HEK293 (cell line): ENCODE measurements at regions not wholly inside any gene's neighbourhood (a gene's known extent, or its start where the extent isn't known, plus 50 kb on each side); places are given as distances from the start of the nearest gene placed in this dataset.

ENCODE experiments used
- CTCF ChIA-PET: fragments of 350-600 bp; formaldehyde crosslinking; extraction: SDS; loops from one replicate; lab custom pipeline; 2021; ENCODE audit warnings: antibody characterized with exemption; lab: Yijun Ruan, JAX
- POLR2A ChIA-PET: fragments of 300-600 bp; formaldehyde crosslinking; extraction: SDS; loops from one replicate; lab custom pipeline; 2020; ENCODE audit warnings: antibody characterized with exemption, inconsistent platforms; lab: Yijun Ruan, JAX
- H3K27ac ChIP-seq: fragments of 200-500 bp; sonication (Bioruptor generic); 2 replicates; pipeline ENCODE4 v1.5.1; 2014; ENCODE audit warnings: low read depth, low read length, control low read depth, inconsistent platforms; ENCODE audit errors: extremely low read depth
- H3K36me3 ChIP-seq, 2 experiments: fragments of 200-500 bp in 1 of 2; sonication (Bioruptor generic) in 1 of 2; 1 replicate in 1 of 2; 2 replicates in 1 of 2; pipeline ENCODE4 v1.5.1; 2014 to 2017; ENCODE audit warnings: inconsistent platforms in 2 of 2, low read length in 2 of 2; ENCODE audit not compliant: control insufficient read depth in 2 of 2, insufficient read depth in 1 of 2
- H3K4me1 ChIP-seq: fragments of 200-500 bp; sonication (Bioruptor generic); 2 replicates; pipeline ENCODE4 v1.5.1; 2014; ENCODE audit warnings: mild to moderate bottlenecking, low read length, inconsistent platforms; ENCODE audit not compliant: control insufficient read depth, insufficient read depth
- H3K4me3 ChIP-seq: 2 replicates; pipeline ENCODE4 v1.5.1; 2011; ENCODE audit warnings: low read depth, mild to moderate bottlenecking, control low read depth, low read length, moderate library complexity
- H3K9me3 ChIP-seq: fragments of 200-500 bp; sonication (Bioruptor generic); 2 replicates; pipeline ENCODE4 v1.5.1; 2014; ENCODE audit warnings: low read depth, low read length, inconsistent platforms; ENCODE audit not compliant: control insufficient read depth, insufficient read depth
- GLIS1 ChIP-seq: fragments of 450-650 bp; formaldehyde crosslinking; IDR thresholded peaks from 2 replicates; pipeline ENCODE4 v1.5.1; 2016; ENCODE audit warnings: missing biosample characterization, missing genetic modification characterization
- HOXD13 ChIP-seq: sonication (generic); formaldehyde crosslinking; IDR thresholded peaks from 2 replicates; pipeline ENCODE4 v1.8.0; 2022; ENCODE audit warnings: missing genetic modification reagents, borderline replicate concordance
- IKZF3 ChIP-seq: fragments of 450-650 bp; IDR thresholded peaks from 2 replicates; pipeline ENCODE4 v1.5.0; 2018; ENCODE audit warnings: missing biosample characterization, mild to moderate bottlenecking, missing genetic modification characterization, moderate library complexity
- MZF1 ChIP-seq: fragments of 450-650 bp; formaldehyde crosslinking; IDR thresholded peaks from 2 replicates; pipeline ENCODE4 v1.5.1; 2017; ENCODE audit warnings: missing biosample characterization, missing genetic modification characterization, borderline replicate concordance
- PATZ1 ChIP-seq: fragments of 450-650 bp; formaldehyde crosslinking; IDR thresholded peaks from 2 replicates; pipeline ENCODE4 v1.5.1; 2016; ENCODE audit warnings: missing biosample characterization, missing genetic modification characterization
- SP7 ChIP-seq: fragments of 450-650 bp; formaldehyde crosslinking; IDR thresholded peaks from 2 replicates; pipeline ENCODE4 v1.5.1; 2016; ENCODE audit warnings: missing biosample characterization, missing genetic modification characterization
- YY1 ChIP-seq: fragments of 450-650 bp; formaldehyde crosslinking; IDR thresholded peaks from 2 replicates; pipeline ENCODE4 v1.5.1; 2018; ENCODE audit warnings: missing biosample characterization, missing genetic modification characterization
- ZBTB17 ChIP-seq: fragments of 450-650 bp; formaldehyde crosslinking; IDR thresholded peaks from 2 replicates; pipeline ENCODE4 v1.5.1; 2016; ENCODE audit warnings: missing biosample characterization, missing genetic modification characterization
- ZBTB7A ChIP-seq: fragments of 450-650 bp; formaldehyde crosslinking; IDR thresholded peaks from 2 replicates; pipeline ENCODE4 v1.5.1; 2016; ENCODE audit warnings: low read depth, missing biosample characterization, missing genetic modification characterization
- ZNF174 ChIP-seq: fragments of 450-650 bp; formaldehyde crosslinking; IDR thresholded peaks from 2 replicates; pipeline ENCODE4 v1.5.0; 2017; ENCODE audit warnings: missing biosample characterization, mild to moderate bottlenecking, missing genetic modification characterization
- ZNF248 ChIP-seq: fragments of 450-650 bp; formaldehyde crosslinking; IDR thresholded peaks from 2 replicates; pipeline ENCODE4 v1.5.1; 2017; ENCODE audit warnings: missing biosample characterization, missing genetic modification characterization
- ZNF302 ChIP-seq: fragments of 450-650 bp; formaldehyde crosslinking; IDR thresholded peaks from 2 replicates; pipeline ENCODE4 v1.5.1; 2016; ENCODE audit warnings: missing biosample characterization, missing genetic modification characterization, low read depth
- ZNF513 ChIP-seq: fragments of 450-650 bp; IDR thresholded peaks from 2 replicates; pipeline ENCODE4 v1.5.1; 2018; ENCODE audit warnings: missing biosample characterization, missing genetic modification characterization
- ZNF548 ChIP-seq: fragments of 450-650 bp; formaldehyde crosslinking; IDR thresholded peaks from 2 replicates; pipeline ENCODE4 v1.5.1; 2016; ENCODE audit warnings: missing biosample characterization, missing genetic modification characterization
- ZNF558 ChIP-seq: fragments of 450-650 bp; formaldehyde crosslinking; IDR thresholded peaks from 2 replicates; pipeline ENCODE4 v1.5.1; 2016; ENCODE audit warnings: missing biosample characterization, missing genetic modification characterization
- ZNF585B ChIP-seq: fragments of 450-650 bp; formaldehyde crosslinking; IDR thresholded peaks from 2 replicates; pipeline ENCODE4 v1.5.1; 2016; ENCODE audit warnings: missing biosample characterization, missing genetic modification characterization
- ZNF791 ChIP-seq: fragments of 450-650 bp; formaldehyde crosslinking; IDR thresholded peaks from 2 replicates; pipeline ENCODE4 v1.5.1; 2016; ENCODE audit warnings: missing biosample characterization, missing genetic modification characterization
- ZNF792 ChIP-seq: fragments of 450-650 bp; formaldehyde crosslinking; IDR thresholded peaks from 2 replicates; pipeline ENCODE4 v1.5.1; 2016; ENCODE audit warnings: missing biosample characterization, missing genetic modification characterization
- ZNF843 ChIP-seq: fragments of 450-650 bp; formaldehyde crosslinking; IDR thresholded peaks from 2 replicates; pipeline ENCODE4 v1.5.1; 2016; ENCODE audit warnings: missing biosample characterization, missing genetic modification characterization
- ZSCAN30 ChIP-seq: fragments of 450-650 bp; IDR thresholded peaks from 2 replicates; pipeline ENCODE4 v1.5.1; 2018; ENCODE audit warnings: missing biosample characterization, mild to moderate bottlenecking, missing genetic modification characterization, moderate library complexity
- TF ChIP-seq, protein P1 (sequence below): fragments of 450-650 bp; formaldehyde crosslinking; IDR thresholded peaks from 2 replicates; pipeline ENCODE4 v1.5.1; 2016; ENCODE audit warnings: missing biosample characterization, missing genetic modification characterization
- TF ChIP-seq, protein P2 (sequence below): fragments of 450-650 bp; formaldehyde crosslinking; IDR thresholded peaks from 2 replicates; pipeline ENCODE4 v1.5.1; 2016; ENCODE audit warnings: missing biosample characterization, missing genetic modification characterization
- TF ChIP-seq, protein P3 (sequence below): fragments of 450-650 bp; formaldehyde crosslinking; IDR thresholded peaks from 2 replicates; pipeline ENCODE4 v1.5.1; 2016; ENCODE audit warnings: missing biosample characterization, missing genetic modification characterization, borderline replicate concordance

GRCh38 chr11:119978696-119979095, 159.2 kb downstream of the TRIM29 start (continued):
- TF ChIP-seq, protein P1, sequence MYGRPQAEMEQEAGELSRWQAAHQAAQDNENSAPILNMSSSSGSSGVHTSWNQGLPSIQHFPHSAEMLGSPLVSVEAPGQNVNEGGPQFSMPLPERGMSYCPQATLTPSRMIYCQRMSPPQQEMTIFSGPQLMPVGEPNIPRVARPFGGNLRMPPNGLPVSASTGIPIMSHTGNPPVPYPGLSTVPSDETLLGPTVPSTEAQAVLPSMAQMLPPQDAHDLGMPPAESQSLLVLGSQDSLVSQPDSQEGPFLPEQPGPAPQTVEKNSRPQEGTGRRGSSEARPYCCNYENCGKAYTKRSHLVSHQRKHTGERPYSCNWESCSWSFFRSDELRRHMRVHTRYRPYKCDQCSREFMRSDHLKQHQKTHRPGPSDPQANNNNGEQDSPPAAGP (tag by site-specific recombination): no peak
- TF ChIP-seq PATZ1 (tag by site-specific recombination): no peak

DNA sequence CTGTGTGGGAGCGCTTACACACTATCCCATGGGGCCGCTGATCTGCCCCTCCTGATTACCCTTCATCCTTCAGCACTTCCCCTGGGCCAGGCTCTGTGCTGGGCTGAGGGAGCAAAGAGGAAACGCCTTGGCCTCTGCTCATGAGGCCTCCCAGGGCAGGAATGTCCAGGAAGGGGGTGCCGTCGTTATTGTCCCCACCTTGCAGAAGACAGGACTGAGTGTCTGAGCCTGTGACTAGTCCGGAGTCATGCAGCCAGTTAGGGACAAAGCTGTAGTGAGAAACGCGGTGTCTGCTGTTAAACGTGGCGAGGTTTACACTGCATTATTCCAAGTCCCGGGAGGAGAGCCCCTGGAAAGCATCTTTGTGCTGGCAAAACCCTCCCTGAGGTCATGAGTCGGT, 160.0 kb downstream of the TRIM29 start:
- no peak overlapping the region for H3K4me3 ChIP-seq
- no peaks in the 10 kb centered on the region for H3K9me3 ChIP-seq
- no peaks in the 10 kb centered on the region for H3K4me1 ChIP-seq
- ChIA-PET CTCF (no interaction called here), POLR2A (no interaction called here)
- H3K36me3 ChIP-seq: no peaks in the 10 kb centered on the region
- H3K27ac ChIP-seq: no peak overlapping the region
- no peak for TF ChIP-seq IKZF3 (tag by site-specific recombination)
- no peak for TF ChIP-seq ZNF302 (tag by site-specific recombination)
- TF ChIP-seq ZNF558: no peak
- no peak for TF ChIP-seq ZNF792
- TF ChIP-seq ZNF513: no peak
- TF ChIP-seq HOXD13 (CRISPR knock-in tag): no peak
- no peak for TF ChIP-seq ZNF843 (tag by site-specific recombination)

DNA sequence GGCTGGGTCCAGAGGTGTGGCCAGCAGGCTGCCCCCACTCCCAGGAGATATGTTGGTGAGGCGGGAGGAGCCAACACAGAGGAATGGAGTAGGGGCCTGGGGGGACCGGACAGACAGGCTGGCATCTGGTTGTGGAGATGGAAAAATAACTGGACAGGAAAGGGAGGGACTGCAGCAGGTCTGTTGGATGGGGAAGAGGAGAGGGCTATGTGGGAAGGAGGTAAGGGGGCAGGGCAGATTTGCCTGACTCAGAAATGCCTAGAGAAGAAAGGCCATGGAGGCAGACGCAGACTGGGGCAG, 160.4 kb downstream of the TRIM29 start:
- H3K4me1 ChIP-seq: no peaks in the 10 kb centered on the region
- TF ChIP-seq SP7 (tag by site-specific recombination): no peak
- no peaks in the 10 kb centered on the region for H3K36me3 ChIP-seq
- ChIA-PET CTCF (no interaction called here), POLR2A (no interaction called here)
- no peak overlapping the region for H3K4me3 ChIP-seq
- H3K9me3 ChIP-seq: no peaks in the 10 kb centered on the region
- no peak overlapping the region for H3K27ac ChIP-seq

DNA sequence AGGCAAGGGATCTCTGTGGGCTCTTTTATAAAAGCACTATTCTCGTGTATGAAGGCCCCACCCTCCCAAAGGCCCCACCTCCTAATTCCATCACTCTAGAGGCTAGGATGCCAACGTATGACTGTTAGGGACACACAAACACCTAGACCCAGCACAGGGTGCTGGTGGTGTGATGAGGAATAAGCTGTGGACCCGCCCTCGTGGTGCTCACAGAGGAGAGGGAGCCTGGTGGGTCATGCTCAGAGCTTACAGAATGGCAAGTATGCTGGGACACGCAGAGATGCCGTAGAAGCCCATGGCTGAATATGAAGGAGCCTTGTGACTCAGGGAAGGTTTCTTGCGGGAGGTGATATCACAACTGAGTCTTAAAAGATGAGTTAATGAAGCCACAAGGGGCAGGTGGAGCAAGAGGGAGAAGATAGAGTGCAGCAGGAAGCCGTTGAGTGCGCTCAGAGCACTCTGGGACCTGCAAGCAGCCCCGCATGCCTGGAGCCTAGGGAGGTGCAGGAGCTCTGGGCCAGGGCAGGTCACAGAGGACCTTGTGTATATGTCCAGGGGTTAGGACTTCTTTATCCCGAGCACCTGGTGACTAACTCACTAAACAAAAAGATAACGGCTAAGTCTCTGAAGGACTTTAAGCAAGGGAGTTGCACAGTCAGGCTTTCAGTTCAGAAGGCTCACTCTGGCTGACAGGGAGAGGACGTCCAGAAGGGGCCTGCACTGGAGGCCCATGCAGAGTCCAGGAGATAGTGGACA, 160.9 kb downstream of the TRIM29 start:
- Histone ChIP-seq H3K36me3 (no peaks in the 10 kb centered on the region), H3K27ac (no peak overlapping the region), H3K9me3 (no peaks in the 10 kb centered on the region), H3K4me1 (no peaks in the 10 kb centered on the region), H3K4me3 (no peak overlapping the region)
- ChIA-PET CTCF (interaction anchor here (0.7 kb wide), 1 partner anchor 53 kb away, joined by 3 read pairs; no protein-coding TSS in a partner anchor), POLR2A (no interaction called here)
- TF ChIP-seq GLIS1: no peak
- TF ChIP-seq ZNF585B (tag by site-specific recombination): no peak
- no peak for TF ChIP-seq ZBTB17 (tag by site-specific recombination)
- TF ChIP-seq, protein P2, sequence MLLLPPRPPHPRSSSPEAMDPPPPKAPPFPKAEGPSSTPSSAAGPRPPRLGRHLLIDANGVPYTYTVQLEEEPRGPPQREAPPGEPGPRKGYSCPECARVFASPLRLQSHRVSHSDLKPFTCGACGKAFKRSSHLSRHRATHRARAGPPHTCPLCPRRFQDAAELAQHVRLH (tag by site-specific recombination): no peak
- no peak for TF ChIP-seq MZF1 (tag by site-specific recombination)
- TF ChIP-seq ZNF248 (tag by site-specific recombination): no peak
- TF ChIP-seq, protein P3, sequence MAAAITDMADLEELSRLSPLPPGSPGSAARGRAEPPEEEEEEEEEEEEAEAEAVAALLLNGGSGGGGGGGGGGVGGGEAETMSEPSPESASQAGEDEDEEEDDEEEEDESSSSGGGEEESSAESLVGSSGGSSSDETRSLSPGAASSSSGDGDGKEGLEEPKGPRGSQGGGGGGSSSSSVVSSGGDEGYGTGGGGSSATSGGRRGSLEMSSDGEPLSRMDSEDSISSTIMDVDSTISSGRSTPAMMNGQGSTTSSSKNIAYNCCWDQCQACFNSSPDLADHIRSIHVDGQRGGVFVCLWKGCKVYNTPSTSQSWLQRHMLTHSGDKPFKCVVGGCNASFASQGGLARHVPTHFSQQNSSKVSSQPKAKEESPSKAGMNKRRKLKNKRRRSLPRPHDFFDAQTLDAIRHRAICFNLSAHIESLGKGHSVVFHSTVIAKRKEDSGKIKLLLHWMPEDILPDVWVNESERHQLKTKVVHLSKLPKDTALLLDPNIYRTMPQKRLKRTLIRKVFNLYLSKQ (tag by site-specific recombination): no peak
- no peak for TF ChIP-seq ZBTB7A
- no peak for TF ChIP-seq ZNF548 (tag by site-specific recombination)
- no peak for TF ChIP-seq ZNF791 (tag by site-specific recombination)
- no peak for TF ChIP-seq YY1 (tag by site-specific recombination)
- TF ChIP-seq ZNF174 (tag by site-specific recombination): no peak
- TF ChIP-seq ZSCAN30: no peak
